Panc1 (cell line): ENCODE measurements at regions not wholly inside any gene's neighbourhood (a gene's known extent, or its start where the extent isn't known, plus 50 kb on each side); places are given as distances from the start of the nearest gene placed in this dataset.

Experiments
- ATAC-seq: fragments of 200-7000 bp; cut with Tn5 transposase; 2 replicates; pipeline ENCODE4 v1.9.1; 2020; ENCODE audit warnings: mild to moderate bottlenecking, moderate library complexity
- BruUV-seq: library from RNA; stranded (reverse); fragments of 400-500 nt; replicated peaks from 2 replicates; lab custom pipeline; 2021; lab: Mats Ljungman, UMichigan
- CTCF ChIA-PET: fragments of 300-600 bp; sonication (Branson Sonifier 250); formaldehyde crosslinking; loops from one replicate; lab custom pipeline; 2022; ENCODE audit warnings: antibody characterized with exemption; lab: Charles Lee
- POLR2A ChIA-PET: fragments of 300-600 bp; sonication (Branson Sonifier 250); formaldehyde crosslinking; loops from one replicate; lab custom pipeline; 2022; ENCODE audit warnings: antibody characterized with exemption; lab: Charles Lee
- DNase-seq: peaks from one replicate; pipeline ENCODE4 v3.0.0-alpha.2; 2010; ENCODE audit warnings: low read depth, low spot score
- H3K27ac ChIP-seq: 2 replicates; pipeline ENCODE4 v1.5.1; 2011; ENCODE audit warnings: mild to moderate bottlenecking, low read length, inconsistent platforms
- H3K27me3 ChIP-seq: fragments of 200-500 bp; sonication (Bioruptor generic); 2 replicates; pipeline ENCODE4 v1.6.0; 2014; ENCODE audit warnings: low read length, inconsistent platforms; ENCODE audit not compliant: control insufficient read depth, insufficient read depth
- H3K36me3 ChIP-seq: fragments of 200-500 bp; sonication (Bioruptor generic); 2 replicates; pipeline ENCODE4 v1.5.1; 2014; ENCODE audit warnings: inconsistent platforms, mild to moderate bottlenecking, low read length, moderate library complexity; ENCODE audit not compliant: control insufficient read depth, insufficient read depth
- H3K4me1 ChIP-seq: 2 replicates; pipeline ENCODE4 v1.5.1; 2011; ENCODE audit warnings: inconsistent platforms, mild to moderate bottlenecking, low read length, moderate library complexity; ENCODE audit not compliant: control insufficient read depth, insufficient read depth
- H3K4me3 ChIP-seq, 2 experiments: 2 replicates each; pipeline ENCODE4 v1.5.1; 2011 to 2012; ENCODE audit warnings: low read depth in 2 of 2, low read length in 2 of 2, mild to moderate bottlenecking in 2 of 2, inconsistent platforms in 1 of 2, moderate library complexity in 1 of 2
- H3K9me3 ChIP-seq: fragments of 200-500 bp; sonication (Bioruptor generic); 2 replicates; pipeline ENCODE4 v1.5.1; 2014; ENCODE audit warnings: low read depth, mild to moderate bottlenecking, inconsistent platforms, low read length, moderate library complexity; ENCODE audit not compliant: control insufficient read depth, insufficient read depth
- CTCF ChIP-seq: fragments of 450-650 bp; IDR thresholded peaks from 2 replicates; pipeline ENCODE4 v1.5.1; 2017; ENCODE audit warnings: mild to moderate bottlenecking
- POLR2AphosphoS5 ChIP-seq: IDR thresholded peaks from 2 replicates; pipeline ENCODE4 v1.6.1; 2012; ENCODE audit warnings: mild to moderate bottlenecking, low read depth, low read length, moderate library complexity
- REST ChIP-seq, 2 experiments: IDR thresholded peaks; 2 replicates each; pipeline ENCODE4 v1.6.1; 2011 to 2012; ENCODE audit warnings: low read depth in 2 of 2, control low read depth in 1 of 2, low read length in 1 of 2, mild to moderate bottlenecking in 1 of 2, moderate library complexity in 1 of 2; ENCODE audit not compliant: insufficient read depth in 1 of 2
- SIN3A ChIP-seq: IDR thresholded peaks from 2 replicates; pipeline ENCODE4 v1.6.1; 2012; ENCODE audit warnings: low read depth, mild to moderate bottlenecking, low read length, moderate library complexity, borderline replicate concordance; ENCODE audit not compliant: insufficient read depth
- TCF7L2 ChIP-seq: IDR thresholded peaks from 2 replicates; pipeline ENCODE4 v1.6.1; 2011; ENCODE audit warnings: mild to moderate bottlenecking, low read depth, low read length, inconsistent platforms
- in situ Hi-C: cut with HindIII; loops from 2 replicates; pipeline ENCODE4 v1.10.0; 2016; ENCODE audit warnings: low sequenced_read_pairs, low pct_unique_long_range_greater_than_20kb
- intact Hi-C: fragments of 100-400 bp; cut with micrococcal nuclease; formaldehyde crosslinking; loops from one replicate; pipeline ENCODE4 v1.10.0; 2022; ENCODE audit not compliant: unreplicated experiment

- in situ Hi-C loops = no loop called here
- BruUV-seq = no TSS peak
Observed at GRCh38 chr14:96631030-96631429, 128.8 kb downstream of the PAPOLA start.

DNA sequence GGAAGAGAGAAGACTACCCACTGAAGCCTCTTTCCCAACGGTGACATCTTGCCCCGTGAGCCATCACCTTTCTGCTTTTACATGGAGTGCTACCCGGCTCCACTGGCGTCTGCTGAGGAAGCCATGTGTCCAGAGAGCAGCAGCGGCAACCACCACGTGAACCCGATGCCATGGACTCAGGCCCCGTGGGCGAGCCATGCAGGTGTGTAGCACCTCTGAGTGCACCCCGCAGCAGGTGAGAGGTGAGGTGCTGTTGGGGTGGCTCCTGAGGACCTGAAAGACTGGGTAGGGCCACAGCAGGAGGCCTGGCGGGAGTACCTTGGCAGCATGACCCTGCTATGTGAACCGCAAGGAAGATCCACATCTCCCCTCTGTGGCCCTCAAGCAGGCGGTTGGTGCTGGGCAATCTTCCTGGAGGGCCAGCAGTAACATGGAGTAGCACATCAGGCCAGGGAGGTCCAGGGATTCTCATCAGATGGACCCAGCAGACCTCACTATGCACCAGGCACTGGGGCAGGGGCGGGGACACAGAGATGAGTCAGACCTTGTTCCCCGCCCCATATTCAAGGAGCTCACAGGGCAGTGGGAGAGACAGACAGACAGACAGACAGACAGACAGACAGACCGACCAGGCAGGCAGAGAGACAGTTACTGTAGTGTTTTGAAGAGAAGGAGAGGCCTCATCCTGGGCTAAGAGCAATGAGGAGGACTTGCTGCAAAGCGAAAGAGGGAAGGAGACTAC lies 129.6 kb downstream of the PAPOLA start:
- no peaks in the 10 kb centered on the region for H3K4me1 ChIP-seq
- TF ChIP-seq TCF7L2 = no peak
- TF ChIP-seq POLR2AphosphoS5 = no peak
- TF ChIP-seq SIN3A = no peak
- no peak for TF ChIP-seq REST (IDR thresholded peaks at IDR 0.05; ENCODE audit: insufficient read depth in 1 of 2, low read depth in 2 of 2, low read length in 1 of 2)
- no peak for TF ChIP-seq CTCF
- no peak overlapping the region for H3K27ac ChIP-seq
- ATAC-seq = no peak
- H3K27me3 ChIP-seq = no peaks in the 10 kb centered on the region
- H3K4me3 ChIP-seq = no peak overlapping the region
- ChIA-PET CTCF (no interaction called here), POLR2A (no interaction called here)
- in situ Hi-C loops (no loop called here), intact Hi-C loops (no loop called here)
- no peaks in the 10 kb centered on the region for H3K9me3 ChIP-seq
- no TSS peak for BruUV-seq
- no peak for DNase-seq
- no peaks in the 10 kb centered on the region for H3K36me3 ChIP-seq

More at GRCh38 chr14:96631030-96631429, 128.8 kb downstream of the PAPOLA start:
- DNase-seq = no peak
- intact Hi-C loops = no loop called here
- no peaks in the 10 kb centered on the region for H3K27me3 ChIP-seq
- H3K4me1 ChIP-seq = no peaks in the 10 kb centered on the region
- no peaks in the 10 kb centered on the region for H3K36me3 ChIP-seq
- ChIA-PET POLR2A (no interaction called here), CTCF (no interaction called here)
- no peak for ATAC-seq
- H3K4me3 ChIP-seq = no peak overlapping the region
- no peak for TF ChIP-seq CTCF
- no peak for TF ChIP-seq TCF7L2
- TF ChIP-seq REST (IDR thresholded peaks at IDR 0.05; ENCODE audit: insufficient read depth in 1 of 2, low read depth in 2 of 2, low read length in 1 of 2) = no peak
- no peak overlapping the region for H3K27ac ChIP-seq
- no peaks in the 10 kb centered on the region for H3K9me3 ChIP-seq
